ENCODE measurements at regions not wholly inside any gene's neighbourhood (a gene's known extent, or its start where the extent isn't known, plus 50 kb on each side); places are given as distances from the start of the nearest gene placed in this dataset.

GRCh38 chr5:167633114-167633513 lies 658.3 kb upstream of the WWC1 start:
- no peak overlapping the region for H3K27ac ChIP-seq (ENCODE audit: low read depth, low read length)
- no peaks in the 10 kb centered on the region; the same call in 1 of the 2 replicates for H3K4me1 ChIP-seq (ENCODE audit: control insufficient read depth, insufficient read depth, low read length)
- H3K27me3 ChIP-seq (ENCODE audit: control insufficient read depth, insufficient read depth, low read length) = no peaks in the 10 kb centered on the region
- H3K9ac ChIP-seq (ENCODE audit: low read length) = no peak overlapping the region
- no peaks in the 10 kb centered on the region for H3K9me3 ChIP-seq (ENCODE audit: control insufficient read depth, insufficient read depth, low read depth, low read length)
- H3K36me3 ChIP-seq (ENCODE audit: control insufficient read depth, insufficient read depth, low read length) = no peaks in the 10 kb centered on the region
- no peak overlapping the region for H3K4me3 ChIP-seq (ENCODE audit: low read depth, low read length)

DNA sequence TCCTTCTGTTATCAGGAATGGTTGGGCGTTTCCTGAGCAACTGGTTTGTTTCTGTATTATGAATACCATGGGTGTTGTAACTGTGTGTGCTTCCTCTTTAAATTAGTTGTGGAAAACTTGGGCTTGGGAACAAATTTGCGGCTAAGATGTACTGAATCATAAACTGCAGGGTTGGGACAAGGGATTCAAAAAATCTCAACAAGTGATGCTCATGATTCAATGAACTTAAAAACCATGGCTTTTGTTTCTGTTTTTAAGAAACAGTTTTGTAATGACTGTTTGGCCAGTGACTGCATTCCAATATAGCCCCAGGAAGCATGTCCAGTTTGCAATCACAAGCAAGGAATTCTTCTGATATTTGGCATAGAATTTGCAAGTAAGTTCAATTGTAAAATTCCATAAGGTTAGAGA lies 657.5 kb upstream of the WWC1 start:
- H3K9me3 ChIP-seq (ENCODE audit: control insufficient read depth, insufficient read depth, low read depth, low read length) = no peaks in the 10 kb centered on the region
- H3K36me3 ChIP-seq (ENCODE audit: control insufficient read depth, insufficient read depth, low read length) = no peaks in the 10 kb centered on the region
- no peaks in the 10 kb centered on the region; the same call in 1 of the 2 replicates for H3K4me1 ChIP-seq (ENCODE audit: control insufficient read depth, insufficient read depth, low read length)
- H3K9ac ChIP-seq (ENCODE audit: low read length) = no peak overlapping the region
- no peak overlapping the region for H3K4me3 ChIP-seq (ENCODE audit: low read depth, low read length)
- no peaks in the 10 kb centered on the region for H3K27me3 ChIP-seq (ENCODE audit: control insufficient read depth, insufficient read depth, low read length)
- H3K27ac ChIP-seq (ENCODE audit: low read depth, low read length) = no peak overlapping the region

- Histone ChIP-seq H3K27ac (ENCODE audit: low read depth, low read length) (no peak overlapping the region), H3K9ac (ENCODE audit: low read length) (no peak overlapping the region), H3K4me3 (ENCODE audit: low read depth, low read length) (no peak overlapping the region), H3K27me3 (ENCODE audit: control insufficient read depth, insufficient read depth, low read length) (no peaks in the 10 kb centered on the region), H3K4me1 (ENCODE audit: control insufficient read depth, insufficient read depth, low read length) (no peaks in the 10 kb centered on the region; the same call in 1 of the 2 replicates), H3K9me3 (ENCODE audit: control insufficient read depth, insufficient read depth, low read depth, low read length) (no peaks in the 10 kb centered on the region), H3K36me3 (ENCODE audit: control insufficient read depth, insufficient read depth, low read length) (no peaks in the 10 kb centered on the region)
These were observed 657.0 kb upstream of the WWC1 start for GRCh38 chr5:167634432-167634831.

GRCh38 chr5:167638816-167639215 lies 652.6 kb upstream of the WWC1 start:
- no peaks in the 10 kb centered on the region for H3K4me1 ChIP-seq (ENCODE audit: control insufficient read depth, insufficient read depth, low read length)
- H3K4me3 ChIP-seq (ENCODE audit: low read depth, low read length) = no peak overlapping the region
- no peaks in the 10 kb centered on the region for H3K9me3 ChIP-seq (ENCODE audit: control insufficient read depth, insufficient read depth, low read depth, low read length)
- no peak overlapping the region for H3K9ac ChIP-seq (ENCODE audit: low read length)
- no peak overlapping the region for H3K27ac ChIP-seq (ENCODE audit: low read depth, low read length)
- H3K27me3 ChIP-seq (ENCODE audit: control insufficient read depth, insufficient read depth, low read length) = no peaks in the 10 kb centered on the region
- no peaks in the 10 kb centered on the region for H3K36me3 ChIP-seq (ENCODE audit: control insufficient read depth, insufficient read depth, low read length)

DNA sequence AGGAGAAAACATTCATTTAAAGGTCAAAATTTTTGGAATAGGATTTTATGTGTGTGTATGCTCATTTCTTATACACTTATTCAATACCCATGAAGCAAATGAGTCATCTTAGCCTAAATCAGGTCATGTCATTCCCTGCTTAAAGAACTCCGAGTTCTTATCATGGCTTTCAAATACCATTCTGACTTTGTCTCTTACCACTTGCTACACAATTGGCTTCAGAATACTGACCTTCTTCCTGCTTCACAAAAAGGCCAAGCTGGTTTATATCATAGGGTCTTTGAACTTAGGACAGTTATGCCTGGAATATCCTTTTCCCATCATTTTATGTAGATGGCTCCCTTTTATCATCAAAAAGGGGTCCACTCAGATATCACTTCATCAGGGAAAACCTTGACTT lies 652.2 kb upstream of the WWC1 start:
- no peak overlapping the region for H3K27ac ChIP-seq (ENCODE audit: low read depth, low read length)
- no peak overlapping the region for H3K9ac ChIP-seq (ENCODE audit: low read length)
- H3K27me3 ChIP-seq (ENCODE audit: control insufficient read depth, insufficient read depth, low read length) = no peaks in the 10 kb centered on the region
- no peaks in the 10 kb centered on the region for H3K9me3 ChIP-seq (ENCODE audit: control insufficient read depth, insufficient read depth, low read depth, low read length)
- no peaks in the 10 kb centered on the region for H3K4me1 ChIP-seq (ENCODE audit: control insufficient read depth, insufficient read depth, low read length)
- H3K36me3 ChIP-seq (ENCODE audit: control insufficient read depth, insufficient read depth, low read length) = no peaks in the 10 kb centered on the region
- H3K4me3 ChIP-seq (ENCODE audit: low read depth, low read length) = no peak overlapping the region

DNA sequence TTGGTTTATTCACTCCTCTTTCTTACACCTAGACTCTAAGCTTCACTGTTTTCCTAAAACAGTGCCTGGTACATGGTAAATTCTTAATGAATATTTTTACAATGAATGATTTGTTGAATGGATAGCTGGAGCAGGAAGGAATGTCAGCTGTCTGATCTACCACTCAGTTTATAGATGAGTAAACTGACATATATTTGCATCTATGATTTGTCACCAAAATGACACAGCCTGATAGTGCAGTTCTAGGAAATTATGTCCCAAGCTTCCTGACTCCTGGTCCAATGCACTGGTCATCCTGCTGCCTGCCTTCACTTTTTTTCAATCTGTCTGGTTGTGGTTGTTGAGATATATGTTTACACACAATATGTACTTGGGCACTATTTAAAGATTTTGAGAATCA lies 651.7 kb upstream of the WWC1 start:
- Histone ChIP-seq H3K9me3 (ENCODE audit: control insufficient read depth, insufficient read depth, low read depth, low read length) (no peaks in the 10 kb centered on the region), H3K36me3 (ENCODE audit: control insufficient read depth, insufficient read depth, low read length) (no peaks in the 10 kb centered on the region), H3K4me3 (ENCODE audit: low read depth, low read length) (no peak overlapping the region), H3K27ac (ENCODE audit: low read depth, low read length) (no peak overlapping the region), H3K9ac (ENCODE audit: low read length) (no peak overlapping the region), H3K27me3 (ENCODE audit: control insufficient read depth, insufficient read depth, low read length) (no peaks in the 10 kb centered on the region), H3K4me1 (ENCODE audit: control insufficient read depth, insufficient read depth, low read length) (no peaks in the 10 kb centered on the region)

DNA sequence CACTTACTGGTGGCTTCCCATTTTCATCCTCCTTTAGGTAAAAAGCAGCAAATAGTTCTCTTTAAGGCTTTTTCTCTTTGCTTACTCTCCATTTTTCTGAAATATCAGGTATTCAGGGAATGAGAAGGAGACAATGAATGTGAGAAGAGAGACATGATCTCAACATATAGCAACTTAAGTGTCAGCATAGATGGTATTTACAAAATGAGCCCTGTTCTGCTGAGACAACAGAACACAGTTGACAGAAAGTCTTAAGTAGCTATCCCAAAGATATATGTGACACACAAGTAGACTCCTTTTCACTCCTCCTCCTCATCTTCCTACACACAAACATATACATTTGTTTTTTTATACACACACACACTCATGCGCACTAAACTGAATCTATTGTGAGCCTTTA lies 649.3 kb upstream of the WWC1 start:
- Histone ChIP-seq H3K9ac (ENCODE audit: low read length) (no peak overlapping the region), H3K36me3 (ENCODE audit: control insufficient read depth, insufficient read depth, low read length) (no peaks in the 10 kb centered on the region), H3K4me1 (ENCODE audit: control insufficient read depth, insufficient read depth, low read length) (no peaks in the 10 kb centered on the region), H3K9me3 (ENCODE audit: control insufficient read depth, insufficient read depth, low read depth, low read length) (no peaks in the 10 kb centered on the region), H3K27me3 (ENCODE audit: control insufficient read depth, insufficient read depth, low read length) (no peaks in the 10 kb centered on the region), H3K4me3 (ENCODE audit: low read depth, low read length) (no peak overlapping the region), H3K27ac (ENCODE audit: low read depth, low read length) (no peak overlapping the region)

- H3K4me3 ChIP-seq (ENCODE audit: low read depth, low read length) = no peak overlapping the region
- H3K9me3 ChIP-seq (ENCODE audit: control insufficient read depth, insufficient read depth, low read depth, low read length) = no peaks in the 10 kb centered on the region
- H3K27me3 ChIP-seq (ENCODE audit: control insufficient read depth, insufficient read depth, low read length) = no peaks in the 10 kb centered on the region
- H3K4me1 ChIP-seq (ENCODE audit: control insufficient read depth, insufficient read depth, low read length) = no peaks in the 10 kb centered on the region
- H3K9ac ChIP-seq (ENCODE audit: low read length) = no peak overlapping the region
- H3K36me3 ChIP-seq (ENCODE audit: control insufficient read depth, insufficient read depth, low read length) = no peaks in the 10 kb centered on the region
- H3K27ac ChIP-seq (ENCODE audit: low read depth, low read length) = no peak overlapping the region
These were observed 648.5 kb upstream of the WWC1 start for GRCh38 chr5:167642779-167643517.

DNA sequence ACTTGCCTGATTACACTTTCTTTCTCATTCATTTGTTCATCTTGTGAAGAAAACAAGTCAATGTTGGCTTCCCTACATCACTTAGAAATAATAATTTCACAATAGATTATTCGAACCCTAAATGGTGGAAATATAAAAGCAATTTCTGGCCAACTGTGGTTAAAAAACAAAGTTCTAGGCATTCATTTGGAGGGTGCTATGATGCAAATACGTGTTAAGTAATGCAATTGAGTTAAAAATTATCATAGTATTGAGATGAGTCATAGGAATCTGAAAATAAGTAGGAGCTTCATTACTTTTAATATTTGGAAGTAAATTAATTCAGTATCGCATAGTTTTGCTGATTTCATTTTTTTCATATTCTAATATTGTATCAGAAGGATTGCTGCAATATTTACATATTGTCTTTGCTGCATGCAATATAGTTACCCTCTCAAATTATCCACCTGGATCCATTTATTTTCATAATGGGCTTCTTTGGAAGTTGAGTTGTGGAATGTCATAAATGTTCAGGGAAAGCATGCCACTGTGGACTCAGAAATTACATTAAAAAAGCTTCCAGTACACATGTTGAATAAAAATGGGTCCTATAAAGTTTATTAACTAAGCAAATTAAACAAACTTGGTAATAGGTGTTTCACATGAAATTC lies 647.7 kb upstream of the WWC1 start:
- no peak overlapping the region for H3K9ac ChIP-seq (ENCODE audit: low read length)
- no peak overlapping the region for H3K27ac ChIP-seq (ENCODE audit: low read depth, low read length)
- H3K27me3 ChIP-seq (ENCODE audit: control insufficient read depth, insufficient read depth, low read length) = no peaks in the 10 kb centered on the region
- no peaks in the 10 kb centered on the region for H3K4me1 ChIP-seq (ENCODE audit: control insufficient read depth, insufficient read depth, low read length)
- H3K9me3 ChIP-seq (ENCODE audit: control insufficient read depth, insufficient read depth, low read depth, low read length) = no peaks in the 10 kb centered on the region
- H3K36me3 ChIP-seq (ENCODE audit: control insufficient read depth, insufficient read depth, low read length) = no peaks in the 10 kb centered on the region
- H3K4me3 ChIP-seq (ENCODE audit: low read depth, low read length) = no peak overlapping the region

DNA sequence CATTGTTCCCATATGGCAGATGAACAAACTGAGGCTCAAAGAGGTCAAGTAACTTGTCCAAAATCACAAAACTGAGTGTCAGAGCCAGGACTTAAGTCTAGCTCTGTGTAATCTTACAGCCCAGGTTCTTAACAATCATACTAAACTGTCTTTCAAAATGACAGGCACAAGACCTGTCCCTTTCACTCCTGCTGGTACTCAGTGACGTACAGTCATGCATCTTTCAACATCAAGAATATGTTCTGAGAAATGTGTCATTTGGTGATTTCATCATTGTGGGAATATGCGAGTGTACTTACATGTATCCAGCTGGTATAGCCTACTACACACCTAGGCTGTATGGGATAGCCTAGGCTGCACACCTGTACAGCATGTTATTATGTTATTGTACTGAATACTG lies 646.8 kb upstream of the WWC1 start:
- Histone ChIP-seq H3K27me3 (ENCODE audit: control insufficient read depth, insufficient read depth, low read length) (no peaks in the 10 kb centered on the region), H3K4me3 (ENCODE audit: low read depth, low read length) (no peak overlapping the region), H3K4me1 (ENCODE audit: control insufficient read depth, insufficient read depth, low read length) (no peaks in the 10 kb centered on the region), H3K36me3 (ENCODE audit: control insufficient read depth, insufficient read depth, low read length) (no peaks in the 10 kb centered on the region), H3K9ac (ENCODE audit: low read length) (no peak overlapping the region), H3K9me3 (ENCODE audit: control insufficient read depth, insufficient read depth, low read depth, low read length) (no peaks in the 10 kb centered on the region), H3K27ac (ENCODE audit: low read depth, low read length) (no peak overlapping the region)

DNA sequence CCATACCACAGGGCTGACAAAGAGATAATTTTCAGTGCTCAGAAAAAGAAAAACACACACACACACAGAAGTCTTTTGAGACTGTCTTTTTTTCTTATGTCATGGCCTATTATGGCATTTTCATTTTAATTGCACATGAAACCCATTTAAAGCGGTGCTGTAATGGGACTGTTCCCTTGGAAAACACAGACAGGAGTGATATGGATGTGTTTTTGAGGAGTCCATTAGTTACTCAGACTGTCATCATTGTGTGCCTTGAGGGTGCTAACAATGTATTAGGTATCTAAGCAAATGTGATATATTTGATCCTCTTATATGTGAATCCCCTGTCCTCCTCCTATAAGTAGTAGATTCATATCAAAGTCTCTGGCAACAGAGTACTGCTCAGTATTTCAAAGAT lies 642.0 kb upstream of the WWC1 start:
- H3K27me3 ChIP-seq (ENCODE audit: control insufficient read depth, insufficient read depth, low read length) = no peaks in the 10 kb centered on the region
- no peaks in the 10 kb centered on the region for H3K36me3 ChIP-seq (ENCODE audit: control insufficient read depth, insufficient read depth, low read length)
- H3K27ac ChIP-seq (ENCODE audit: low read depth, low read length) = no peak overlapping the region
- H3K9me3 ChIP-seq (ENCODE audit: control insufficient read depth, insufficient read depth, low read depth, low read length) = no peaks in the 10 kb centered on the region
- no peaks in the 10 kb centered on the region for H3K4me1 ChIP-seq (ENCODE audit: control insufficient read depth, insufficient read depth, low read length)
- H3K9ac ChIP-seq (ENCODE audit: low read length) = no peak overlapping the region
- H3K4me3 ChIP-seq (ENCODE audit: low read depth, low read length) = no peak overlapping the region
